Stimulated activated CD4-positive, alpha-beta T cell treated with anti-CD3 and anti-CD28 coated beads, Interleukin-15, amount 100 ng/mL, for 48 hours (primary cell): ENCODE measurements at regions not wholly inside any gene's neighbourhood (a gene's known extent, or its start where the extent isn't known, plus 50 kb on each side); places are given as distances from the start of the nearest gene placed in this dataset.
"Not testable (repeated sequence)": the region's sequence is repeated elsewhere in the genome, so short reads cannot be mapped to it uniquely, and the experiment has no call there.

Experiments used
- DNase-seq, 2 donors: peaks; one replicate each; pipeline ENCODE4 v3.0.0-alpha.2; 2020; ENCODE audit warnings: low read depth in 2 of 2

GRCh38 chr13:87877477-87877876, 206.3 kb downstream of the SLITRK5 start:
- DNase-seq: no peak

GRCh38 chr13:87878706-87879105, 207.5 kb downstream of the SLITRK5 start:
- no peak for DNase-seq

- no peak for DNase-seq
These were observed 213.7 kb downstream of the SLITRK5 start for GRCh38 chr13:87884884-87885283.

GRCh38 chr13:87887459-87888123, 216.4 kb downstream of the SLITRK5 start:
- DNase-seq: no peak

GRCh38 chr13:87889254-87889653, 218.1 kb downstream of the SLITRK5 start:
- DNase-seq: no peak

- no peak for DNase-seq
These were observed 222.0 kb downstream of the SLITRK5 start for GRCh38 chr13:87893186-87893585.

- DNase-seq: no peak
These were observed 222.9 kb downstream of the SLITRK5 start for GRCh38 chr13:87894059-87894458.

GRCh38 chr13:87903553-87903952, 232.4 kb downstream of the SLITRK5 start:
- no peak for DNase-seq

GRCh38 chr13:87906411-87906810, 235.2 kb downstream of the SLITRK5 start:
- DNase-seq: no peak

GRCh38 chr13:87907202-87907601, 236.0 kb downstream of the SLITRK5 start:
- no peak for DNase-seq

- DNase-seq: no peak
These were observed 248.8 kb downstream of the SLITRK5 start for GRCh38 chr13:87919956-87920355.

- no peak for DNase-seq
These were observed 252.6 kb downstream of the SLITRK5 start for GRCh38 chr13:87923753-87924152.

- no peak for DNase-seq
These were observed 253.8 kb downstream of the SLITRK5 start for GRCh38 chr13:87925006-87925405.

GRCh38 chr13:87940776-87941175, 269.6 kb downstream of the SLITRK5 start:
- DNase-seq: no peak

- DNase-seq: no peak
These were observed 270.1 kb downstream of the SLITRK5 start for GRCh38 chr13:87941226-87941625.

GRCh38 chr13:87942205-87942604, 271.0 kb downstream of the SLITRK5 start:
- DNase-seq: no peak

GRCh38 chr13:87944038-87944437, 272.9 kb downstream of the SLITRK5 start:
- DNase-seq: no peak

GRCh38 chr13:87952377-87952776, 281.2 kb downstream of the SLITRK5 start:
- no peak for DNase-seq

- no peak for DNase-seq
These were observed 282.2 kb downstream of the SLITRK5 start for GRCh38 chr13:87953381-87953780.

- DNase-seq: no peak
These were observed 282.9 kb downstream of the SLITRK5 start for GRCh38 chr13:87954091-87954490.

GRCh38 chr13:87961546-87961945, 290.4 kb downstream of the SLITRK5 start:
- no peak for DNase-seq

- no peak for DNase-seq
These were observed 301.4 kb downstream of the SLITRK5 start for GRCh38 chr13:87972568-87972967.

- DNase-seq: no peak
These were observed 303.9 kb downstream of the SLITRK5 start for GRCh38 chr13:87975035-87975434.

GRCh38 chr13:87976650-87977049, 305.5 kb downstream of the SLITRK5 start:
- not testable (repeated sequence) for DNase-seq
